SK-N-SH (cell line): ENCODE measurements at regions not wholly inside any gene's neighbourhood (a gene's known extent, or its start where the extent isn't known, plus 50 kb on each side); places are given as distances from the start of the nearest gene placed in this dataset.

ENCODE experiments used
- CTCF ChIA-PET: fragments of 300-600, 350-600 bp; formaldehyde crosslinking; extraction: SDS; loops from one replicate; lab custom pipeline; 2021; lab: Yijun Ruan, JAX
- POLR2A ChIA-PET: fragments of 350-600 bp; sonication (Branson Sonifier 250); formaldehyde crosslinking; extraction: SDS; loops from one replicate; lab custom pipeline; 2020; ENCODE audit warnings: antibody characterized with exemption, inconsistent platforms; lab: Yijun Ruan, JAX
- DNase-seq: peaks from one replicate; pipeline ENCODE4 v3.0.0; 2012
- H2AFZ ChIP-seq: fragments of 200-600 bp; sonication (generic); 2 replicates; pipeline ENCODE4 v1.8.1; 2016; ENCODE audit warnings: antibody characterized with exemption, mild to moderate bottlenecking, low read depth
- H3F3A ChIP-seq: fragments of 200-600 bp; sonication (generic); replicated peaks from 2 replicates; pipeline ENCODE3; 2016; ENCODE audit warnings: antibody characterized with exemption, mild to moderate bottlenecking; ENCODE audit not compliant: insufficient read depth
- H3K27ac ChIP-seq, 2 experiments: fragments of 200-500 bp in 1 of 2; fragments of 200-600 bp in 1 of 2; sonication (Bioruptor generic) in 1 of 2; sonication (generic), shearing (Covaris generic) in 1 of 2; 2 replicates each; pipeline versions ENCODE4 v1.5.1 to v1.6.1; 2014 to 2016; ENCODE audit warnings: low read depth in 2 of 2, inconsistent platforms in 1 of 2, low read length in 1 of 2, mild to moderate bottlenecking in 1 of 2, mixed read lengths in 1 of 2
- H3K27me3 ChIP-seq: fragments of 200-600 bp; sonication (generic), shearing (Covaris generic); 2 replicates; pipeline ENCODE4 v1.6.1; 2016; ENCODE audit warnings: mixed run types; ENCODE audit not compliant: insufficient read depth
- H3K36me3 ChIP-seq, 2 experiments: fragments of 200-500 bp in 1 of 2; fragments of 200-600 bp in 1 of 2; sonication (Bioruptor generic) in 1 of 2; sonication (generic) in 1 of 2; replicated peaks in 1 of 2; 2 replicates each; pipeline versions ENCODE3 to v1.5.1; 2014 to 2016; ENCODE audit warnings: low read length in 1 of 2, mild to moderate bottlenecking in 1 of 2; ENCODE audit not compliant: insufficient read depth in 2 of 2, control insufficient read depth in 1 of 2
- H3K4me1 ChIP-seq, 2 experiments: fragments of 200-500 bp in 1 of 2; fragments of 200-600 bp in 1 of 2; sonication (Bioruptor generic) in 1 of 2; sonication (generic), shearing (Covaris generic) in 1 of 2; 2 replicates each; pipeline versions ENCODE4 v1.5.1 to v1.6.1; 2014 to 2016; ENCODE audit warnings: low read depth in 1 of 2, low read length in 1 of 2, mixed run types in 1 of 2; ENCODE audit not compliant: insufficient read depth in 2 of 2, control insufficient read depth in 1 of 2
- H3K4me2 ChIP-seq: fragments of 200-600 bp; sonication (generic), shearing (Covaris generic); 2 replicates; pipeline ENCODE4 v1.6.1; 2017; ENCODE audit warnings: mixed run types
- H3K4me3 ChIP-seq, 2 experiments: fragments of 200-500 bp in 1 of 2; fragments of 200-600 bp in 1 of 2; sonication (Bioruptor generic) in 1 of 2; sonication (generic), shearing (Covaris generic) in 1 of 2; 2 replicates each; pipeline versions ENCODE4 v1.5.1 to v1.8.1; 2014 to 2016; ENCODE audit warnings: low read depth in 2 of 2, inconsistent platforms in 1 of 2, low read length in 1 of 2, mild to moderate bottlenecking in 1 of 2, mixed read lengths in 1 of 2, moderate library complexity in 1 of 2
- H3K79me2 ChIP-seq: fragments of 200-600 bp; sonication (generic); 2 replicates; pipeline ENCODE4 v1.8.1; 2017; ENCODE audit warnings: mild to moderate bottlenecking; ENCODE audit not compliant: insufficient read depth
- H3K9ac ChIP-seq: fragments of 200-600 bp; sonication (generic); 2 replicates; pipeline ENCODE4 v1.6.1; 2017; ENCODE audit warnings: mixed run types
- H3K9me2 ChIP-seq: fragments of 200-600 bp; sonication (generic); 2 replicates; pipeline ENCODE4 v1.6.1; 2017; ENCODE audit warnings: mixed run types
- H3K9me3 ChIP-seq: fragments of 200-600 bp; sonication (generic); 2 replicates; pipeline ENCODE4 v1.6.1; 2017; ENCODE audit warnings: mixed run types, mild to moderate bottlenecking, moderate library complexity
- H4K20me1 ChIP-seq: fragments of 200-600 bp; sonication (generic); 2 replicates; pipeline ENCODE4 v1.6.1; 2017; ENCODE audit warnings: mild to moderate bottlenecking, mixed run types; ENCODE audit not compliant: insufficient read depth
- CHD2 ChIP-seq: fragments of 150-350 bp; IDR thresholded peaks from 2 replicates; pipeline ENCODE4 v1.6.1; 2018; ENCODE audit warnings: low read length; ENCODE audit not compliant: partially characterized antibody
- EZH2phosphoT487 ChIP-seq: fragments of 200-600 bp; sonication (generic); IDR thresholded peaks from 2 replicates; pipeline ENCODE4 v1.6.1; 2017; ENCODE audit warnings: low read depth, mixed run types, mild to moderate bottlenecking, antibody characterized with exemption, moderate library complexity, borderline replicate concordance
- FOXM1 ChIP-seq: IDR thresholded peaks from 2 replicates; pipeline ENCODE4 v1.4.0; 2012; ENCODE audit warnings: low read depth, mild to moderate bottlenecking
- GATA2 ChIP-seq: sonication (generic); formaldehyde crosslinking; IDR thresholded peaks from 2 replicates; pipeline ENCODE4 v1.5.0; 2020; ENCODE audit warnings: mild to moderate bottlenecking, missing genetic modification reagents
- JUND ChIP-seq: IDR thresholded peaks from 2 replicates; pipeline ENCODE4 v1.4.0; 2012
- POLR2AphosphoS5 ChIP-seq: IDR thresholded peaks from 2 replicates; pipeline ENCODE4 v1.6.1; 2012; ENCODE audit warnings: low read depth, low read length
- SMC3 ChIP-seq: IDR thresholded peaks from 2 replicates; pipeline ENCODE4 v1.6.1; 2012; ENCODE audit warnings: low read depth, low read length, improper control_type of control experiment
- TAF1 ChIP-seq: IDR thresholded peaks from 2 replicates; pipeline ENCODE4 v1.6.1; 2012; ENCODE audit warnings: low read depth, mild to moderate bottlenecking, low read length, moderate library complexity, borderline replicate concordance
- YY1 ChIP-seq: IDR thresholded peaks from 2 replicates; pipeline ENCODE4 v1.4.0; 2012; ENCODE audit warnings: low read depth, mild to moderate bottlenecking
- WGBS: methylation state at CpG from one replicate; pipeline ENCODE4 v1.1.6; 2017; ENCODE audit warnings: low lambda C conversion rate; 5-methylcytosine and 5-hydroxymethylcytosine counted together
- TF ChIP-seq, protein P1 (sequence below): fragments of 200-600 bp; sonication (generic); IDR thresholded peaks from 2 replicates; pipeline ENCODE4 v1.6.1; 2017; ENCODE audit warnings: antibody characterized with exemption, mild to moderate bottlenecking, moderate library complexity
- TF ChIP-seq, protein P2 (sequence below): IDR thresholded peaks from 2 replicates; pipeline ENCODE4 v1.6.1; 2012; ENCODE audit warnings: mild to moderate bottlenecking, low read depth, low read length, moderate library complexity
- TF ChIP-seq, protein P3 (sequence below): IDR thresholded peaks from 2 replicates; pipeline ENCODE4 v1.4.0; 2012; ENCODE audit warnings: low read depth, borderline replicate concordance
- TF ChIP-seq, protein P4 (sequence below): fragments of 150-350 bp; IDR thresholded peaks from 2 replicates; pipeline ENCODE4 v1.6.1; 2017; ENCODE audit warnings: antibody characterized with exemption, low read length, low read depth, borderline replicate concordance

DNA sequence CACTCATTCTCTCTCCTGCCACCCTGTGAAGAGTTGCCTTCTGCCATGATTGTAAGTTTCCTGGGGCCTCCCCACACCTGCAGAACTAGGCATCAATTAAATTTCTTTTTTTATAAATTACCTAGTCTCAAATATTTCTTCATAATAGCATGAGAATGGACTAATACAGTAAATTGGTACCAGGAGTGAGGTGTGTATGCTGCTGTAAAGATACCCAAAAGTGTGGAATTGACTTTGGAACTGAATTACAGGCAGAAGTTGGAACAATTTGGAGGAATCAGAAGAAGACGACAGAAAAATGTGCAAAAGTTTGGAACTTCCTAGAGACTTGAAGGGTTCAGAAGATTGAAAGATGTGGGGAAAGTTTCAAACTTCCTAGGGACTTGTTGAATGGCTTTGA, 308.1 kb upstream of the TMPRSS15 start:
- H3K9me3 ChIP-seq = no peaks in the 10 kb centered on the region
- H3K27me3 ChIP-seq = no peaks in the 10 kb centered on the region
- H3K36me3 ChIP-seq = no peaks in the 10 kb centered on the region
- TF ChIP-seq GATA2 (no peak), JUND (no peak), EZH2phosphoT487 (no peak), TAF1 (no peak), YY1 (no peak), CHD2 (no peak), FOXM1 (no peak)
- H3K27ac ChIP-seq = no peak overlapping the region
- H3K9ac ChIP-seq = no peak overlapping the region
- no peaks in the 10 kb centered on the region for H3F3A ChIP-seq
- H3K4me3 ChIP-seq = no peak overlapping the region
- no peak overlapping the region for H3K4me2 ChIP-seq
- no peak overlapping the region for H2AFZ ChIP-seq
- no peaks in the 10 kb centered on the region for H3K9me2 ChIP-seq
- no peaks in the 10 kb centered on the region for H3K4me1 ChIP-seq
- no peak for DNase-seq
- ChIA-PET CTCF (no interaction called here), POLR2A (no interaction called here)
- no peaks in the 10 kb centered on the region for H3K79me2 ChIP-seq
- no peaks in the 10 kb centered on the region for H4K20me1 ChIP-seq
- WGBS = 3% methylated on average over 1 of the region's 1 CpG

DNA sequence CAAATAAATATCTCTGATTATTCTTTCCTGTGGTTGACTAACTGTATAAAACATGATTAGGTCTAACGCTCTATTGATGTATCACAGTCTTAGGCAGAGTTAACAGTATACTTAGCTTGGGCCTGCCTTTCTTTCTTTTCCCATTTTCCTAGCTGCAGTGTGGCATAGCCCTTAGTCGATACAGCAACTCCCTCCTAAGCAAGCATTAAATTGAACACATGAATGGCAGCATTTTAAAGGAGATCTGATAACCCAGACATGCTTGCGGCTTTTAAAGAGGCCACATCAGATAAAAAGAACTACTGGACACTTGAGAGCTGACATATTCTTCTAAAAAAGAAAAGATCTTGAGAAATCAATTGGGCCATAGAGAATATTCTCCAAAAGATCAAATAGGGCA, 312.0 kb upstream of the TMPRSS15 start:
- POLR2A ChIA-PET = no interaction called here
- no peak overlapping the region for H3K4me3 ChIP-seq
- H3K79me2 ChIP-seq = no peaks in the 10 kb centered on the region
- CTCF ChIA-PET = no interaction called here
- no peak for DNase-seq
- H3K4me2 ChIP-seq = no peak overlapping the region
- no peak overlapping the region for H3K9ac ChIP-seq
- H3K4me1 ChIP-seq = no peaks in the 10 kb centered on the region
- no peaks in the 10 kb centered on the region for H3K27me3 ChIP-seq
- no peaks in the 10 kb centered on the region for H3K9me2 ChIP-seq
- TF ChIP-seq, protein P1, sequence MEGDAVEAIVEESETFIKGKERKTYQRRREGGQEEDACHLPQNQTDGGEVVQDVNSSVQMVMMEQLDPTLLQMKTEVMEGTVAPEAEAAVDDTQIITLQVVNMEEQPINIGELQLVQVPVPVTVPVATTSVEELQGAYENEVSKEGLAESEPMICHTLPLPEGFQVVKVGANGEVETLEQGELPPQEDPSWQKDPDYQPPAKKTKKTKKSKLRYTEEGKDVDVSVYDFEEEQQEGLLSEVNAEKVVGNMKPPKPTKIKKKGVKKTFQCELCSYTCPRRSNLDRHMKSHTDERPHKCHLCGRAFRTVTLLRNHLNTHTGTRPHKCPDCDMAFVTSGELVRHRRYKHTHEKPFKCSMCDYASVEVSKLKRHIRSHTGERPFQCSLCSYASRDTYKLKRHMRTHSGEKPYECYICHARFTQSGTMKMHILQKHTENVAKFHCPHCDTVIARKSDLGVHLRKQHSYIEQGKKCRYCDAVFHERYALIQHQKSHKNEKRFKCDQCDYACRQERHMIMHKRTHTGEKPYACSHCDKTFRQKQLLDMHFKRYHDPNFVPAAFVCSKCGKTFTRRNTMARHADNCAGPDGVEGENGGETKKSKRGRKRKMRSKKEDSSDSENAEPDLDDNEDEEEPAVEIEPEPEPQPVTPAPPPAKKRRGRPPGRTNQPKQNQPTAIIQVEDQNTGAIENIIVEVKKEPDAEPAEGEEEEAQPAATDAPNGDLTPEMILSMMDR = no peak
- no peak for TF ChIP-seq YY1
- TF ChIP-seq, protein P2, sequence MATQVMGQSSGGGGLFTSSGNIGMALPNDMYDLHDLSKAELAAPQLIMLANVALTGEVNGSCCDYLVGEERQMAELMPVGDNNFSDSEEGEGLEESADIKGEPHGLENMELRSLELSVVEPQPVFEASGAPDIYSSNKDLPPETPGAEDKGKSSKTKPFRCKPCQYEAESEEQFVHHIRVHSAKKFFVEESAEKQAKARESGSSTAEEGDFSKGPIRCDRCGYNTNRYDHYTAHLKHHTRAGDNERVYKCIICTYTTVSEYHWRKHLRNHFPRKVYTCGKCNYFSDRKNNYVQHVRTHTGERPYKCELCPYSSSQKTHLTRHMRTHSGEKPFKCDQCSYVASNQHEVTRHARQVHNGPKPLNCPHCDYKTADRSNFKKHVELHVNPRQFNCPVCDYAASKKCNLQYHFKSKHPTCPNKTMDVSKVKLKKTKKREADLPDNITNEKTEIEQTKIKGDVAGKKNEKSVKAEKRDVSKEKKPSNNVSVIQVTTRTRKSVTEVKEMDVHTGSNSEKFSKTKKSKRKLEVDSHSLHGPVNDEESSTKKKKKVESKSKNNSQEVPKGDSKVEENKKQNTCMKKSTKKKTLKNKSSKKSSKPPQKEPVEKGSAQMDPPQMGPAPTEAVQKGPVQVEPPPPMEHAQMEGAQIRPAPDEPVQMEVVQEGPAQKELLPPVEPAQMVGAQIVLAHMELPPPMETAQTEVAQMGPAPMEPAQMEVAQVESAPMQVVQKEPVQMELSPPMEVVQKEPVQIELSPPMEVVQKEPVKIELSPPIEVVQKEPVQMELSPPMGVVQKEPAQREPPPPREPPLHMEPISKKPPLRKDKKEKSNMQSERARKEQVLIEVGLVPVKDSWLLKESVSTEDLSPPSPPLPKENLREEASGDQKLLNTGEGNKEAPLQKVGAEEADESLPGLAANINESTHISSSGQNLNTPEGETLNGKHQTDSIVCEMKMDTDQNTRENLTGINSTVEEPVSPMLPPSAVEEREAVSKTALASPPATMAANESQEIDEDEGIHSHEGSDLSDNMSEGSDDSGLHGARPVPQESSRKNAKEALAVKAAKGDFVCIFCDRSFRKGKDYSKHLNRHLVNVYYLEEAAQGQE = no peak
- no peak for TF ChIP-seq GATA2
- no peak for TF ChIP-seq JUND
- TF ChIP-seq, protein P3, sequence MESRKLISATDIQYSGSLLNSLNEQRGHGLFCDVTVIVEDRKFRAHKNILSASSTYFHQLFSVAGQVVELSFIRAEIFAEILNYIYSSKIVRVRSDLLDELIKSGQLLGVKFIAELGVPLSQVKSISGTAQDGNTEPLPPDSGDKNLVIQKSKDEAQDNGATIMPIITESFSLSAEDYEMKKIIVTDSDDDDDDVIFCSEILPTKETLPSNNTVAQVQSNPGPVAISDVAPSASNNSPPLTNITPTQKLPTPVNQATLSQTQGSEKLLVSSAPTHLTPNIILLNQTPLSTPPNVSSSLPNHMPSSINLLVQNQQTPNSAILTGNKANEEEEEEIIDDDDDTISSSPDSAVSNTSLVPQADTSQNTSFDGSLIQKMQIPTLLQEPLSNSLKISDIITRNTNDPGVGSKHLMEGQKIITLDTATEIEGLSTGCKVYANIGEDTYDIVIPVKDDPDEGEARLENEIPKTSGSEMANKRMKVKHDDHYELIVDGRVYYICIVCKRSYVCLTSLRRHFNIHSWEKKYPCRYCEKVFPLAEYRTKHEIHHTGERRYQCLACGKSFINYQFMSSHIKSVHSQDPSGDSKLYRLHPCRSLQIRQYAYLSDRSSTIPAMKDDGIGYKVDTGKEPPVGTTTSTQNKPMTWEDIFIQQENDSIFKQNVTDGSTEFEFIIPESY = no peak
- no peak for TF ChIP-seq SMC3
- TF ChIP-seq, protein P4, sequence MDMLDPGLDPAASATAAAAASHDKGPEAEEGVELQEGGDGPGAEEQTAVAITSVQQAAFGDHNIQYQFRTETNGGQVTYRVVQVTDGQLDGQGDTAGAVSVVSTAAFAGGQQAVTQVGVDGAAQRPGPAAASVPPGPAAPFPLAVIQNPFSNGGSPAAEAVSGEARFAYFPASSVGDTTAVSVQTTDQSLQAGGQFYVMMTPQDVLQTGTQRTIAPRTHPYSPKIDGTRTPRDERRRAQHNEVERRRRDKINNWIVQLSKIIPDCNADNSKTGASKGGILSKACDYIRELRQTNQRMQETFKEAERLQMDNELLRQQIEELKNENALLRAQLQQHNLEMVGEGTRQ = no peak
- TF ChIP-seq POLR2AphosphoS5 = no peak
- H2AFZ ChIP-seq = no peak overlapping the region
- WGBS = 1% methylated on average over 3 of the region's 3 CpGs
- H3K27ac ChIP-seq = no peak overlapping the region
- H3K36me3 ChIP-seq = no peaks in the 10 kb centered on the region
- H4K20me1 ChIP-seq = no peaks in the 10 kb centered on the region
- no peaks in the 10 kb centered on the region for H3F3A ChIP-seq
- no peaks in the 10 kb centered on the region for H3K9me3 ChIP-seq
